ENCODE measurements at regions not wholly inside any gene's neighbourhood (a gene's known extent, or its start where the extent isn't known, plus 50 kb on each side); places are given as distances from the start of the nearest gene placed in this dataset.

DNA sequence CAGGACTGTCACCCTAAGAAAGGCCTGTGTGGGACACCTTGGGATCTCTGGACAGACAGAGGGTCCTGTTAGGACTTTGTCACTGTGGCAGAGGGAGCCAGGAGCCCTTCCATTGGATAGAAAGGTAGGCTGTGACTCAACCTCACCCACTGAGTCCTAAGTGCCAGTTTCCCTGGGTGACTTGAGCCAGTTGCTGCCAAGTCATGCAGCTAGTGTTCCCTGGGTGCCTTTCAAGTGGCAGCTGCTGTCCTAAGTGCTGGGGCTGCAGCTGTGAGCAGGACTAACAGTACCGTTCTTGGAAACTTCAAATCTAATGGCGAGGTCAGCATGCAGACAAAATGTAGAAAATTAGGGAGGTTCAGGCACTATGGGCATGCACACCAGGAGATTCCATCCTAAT lies 393.7 kb downstream of the TMEM135 start:
- TF ChIP-seq, protein P1, sequence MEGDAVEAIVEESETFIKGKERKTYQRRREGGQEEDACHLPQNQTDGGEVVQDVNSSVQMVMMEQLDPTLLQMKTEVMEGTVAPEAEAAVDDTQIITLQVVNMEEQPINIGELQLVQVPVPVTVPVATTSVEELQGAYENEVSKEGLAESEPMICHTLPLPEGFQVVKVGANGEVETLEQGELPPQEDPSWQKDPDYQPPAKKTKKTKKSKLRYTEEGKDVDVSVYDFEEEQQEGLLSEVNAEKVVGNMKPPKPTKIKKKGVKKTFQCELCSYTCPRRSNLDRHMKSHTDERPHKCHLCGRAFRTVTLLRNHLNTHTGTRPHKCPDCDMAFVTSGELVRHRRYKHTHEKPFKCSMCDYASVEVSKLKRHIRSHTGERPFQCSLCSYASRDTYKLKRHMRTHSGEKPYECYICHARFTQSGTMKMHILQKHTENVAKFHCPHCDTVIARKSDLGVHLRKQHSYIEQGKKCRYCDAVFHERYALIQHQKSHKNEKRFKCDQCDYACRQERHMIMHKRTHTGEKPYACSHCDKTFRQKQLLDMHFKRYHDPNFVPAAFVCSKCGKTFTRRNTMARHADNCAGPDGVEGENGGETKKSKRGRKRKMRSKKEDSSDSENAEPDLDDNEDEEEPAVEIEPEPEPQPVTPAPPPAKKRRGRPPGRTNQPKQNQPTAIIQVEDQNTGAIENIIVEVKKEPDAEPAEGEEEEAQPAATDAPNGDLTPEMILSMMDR (IDR thresholded peaks at IDR 0.05; ENCODE audit: insufficient read depth, low read depth, low read length) = no peak
- TF ChIP-seq EZH2 (IDR thresholded peaks at IDR 0.05; ENCODE audit: insufficient read depth, low read length) = no peak
